ENCODE measurements at regions not wholly inside any gene's neighbourhood (a gene's known extent, or its start where the extent isn't known, plus 50 kb on each side); places are given as distances from the start of the nearest gene placed in this dataset.

DNA sequence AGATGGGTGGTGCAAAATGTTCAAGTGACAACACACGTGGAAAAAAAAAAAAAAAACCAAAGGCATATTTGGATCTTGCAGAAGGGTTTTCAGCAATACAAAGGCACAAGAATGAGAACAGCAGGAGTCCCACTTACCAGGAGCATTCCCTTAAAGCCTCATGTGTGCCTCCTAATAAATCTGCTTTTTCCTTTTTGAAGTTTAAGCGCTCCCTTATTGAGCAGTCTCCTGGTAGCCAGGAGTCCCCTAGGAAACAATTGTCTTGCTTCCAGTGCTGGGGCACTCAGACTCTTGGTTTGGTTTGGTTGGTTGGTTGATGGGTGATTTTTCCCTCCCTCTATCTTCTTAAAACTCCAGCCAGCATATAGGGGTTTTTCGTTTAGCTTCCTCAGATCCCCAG lies 321.8 kb upstream of the NFE2L3 start:
- no peak for DNase-seq

GRCh38 chr7:25831062-25831691 lies 320.8 kb upstream of the NFE2L3 start:
- no peak for DNase-seq

- no peak for DNase-seq
Observed at GRCh38 chr7:25831831-25832411, 320.1 kb upstream of the NFE2L3 start.

- no peak for DNase-seq
Observed at GRCh38 chr7:25832456-25832855, 319.5 kb upstream of the NFE2L3 start.

- no peak for DNase-seq
Observed at GRCh38 chr7:25832929-25833328, 319.1 kb upstream of the NFE2L3 start.

GRCh38 chr7:25834050-25834449 lies 317.9 kb upstream of the NFE2L3 start:
- DNase-seq, result peak; percentile 21

DNA sequence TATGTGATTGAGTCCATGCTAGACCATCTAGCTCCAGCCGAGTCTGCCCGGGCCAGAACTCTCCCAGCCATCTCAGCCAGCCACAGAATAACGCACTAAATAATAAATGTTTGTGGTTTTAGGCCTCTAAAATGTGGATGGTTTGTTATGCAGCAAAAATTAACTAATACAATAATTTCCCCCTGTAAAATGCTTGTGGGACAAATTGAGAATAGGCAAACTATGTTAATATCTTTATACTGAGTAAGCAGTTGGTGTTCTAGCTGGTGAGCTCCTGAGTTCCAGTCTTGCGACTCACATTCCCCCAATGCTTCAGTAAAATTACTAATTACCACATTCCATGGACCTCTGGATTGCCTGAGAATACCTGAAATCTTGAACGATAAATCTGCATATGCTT lies 316.8 kb upstream of the NFE2L3 start:
- no peak for DNase-seq

- DNase-seq, result peak; percentile 33
Observed at GRCh38 chr7:25839084-25839769, 312.8 kb upstream of the NFE2L3 start.

DNA sequence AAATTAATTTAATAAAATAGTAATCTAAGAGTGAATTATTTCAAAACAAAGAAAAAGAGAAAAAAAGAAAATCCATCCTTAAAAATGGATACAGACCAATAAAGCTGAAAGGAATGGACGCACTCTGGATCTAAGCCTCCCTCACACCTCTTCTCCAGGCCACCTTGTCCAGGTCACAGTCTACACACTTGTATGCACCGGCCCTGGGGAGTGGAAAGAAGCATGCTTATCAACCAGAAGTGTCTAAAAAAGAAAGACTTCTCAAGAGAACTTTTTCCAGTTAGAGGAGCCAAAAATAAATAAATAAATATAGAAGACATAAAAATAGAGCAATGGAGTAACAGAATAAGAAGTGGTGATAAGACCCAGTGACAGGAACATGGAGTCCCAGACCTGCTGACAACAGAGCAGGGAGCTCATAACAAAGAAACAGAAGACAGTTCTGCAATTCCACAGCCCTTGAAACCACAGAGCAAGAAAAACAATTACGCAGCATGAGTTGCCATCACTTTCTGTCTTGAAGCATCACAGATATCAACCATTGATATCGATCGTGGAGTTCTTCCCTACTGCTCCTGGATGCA lies 311.7 kb upstream of the NFE2L3 start:
- no peak for DNase-seq

- no peak for DNase-seq
Observed at GRCh38 chr7:25841575-25841974, 310.4 kb upstream of the NFE2L3 start.

- no peak for DNase-seq
Observed at GRCh38 chr7:25842201-25842733, 309.7 kb upstream of the NFE2L3 start.

GRCh38 chr7:25843467-25843866 lies 308.5 kb upstream of the NFE2L3 start:
- no peak for DNase-seq

GRCh38 chr7:25844102-25844870 lies 307.7 kb upstream of the NFE2L3 start:
- no peak for DNase-seq

DNA sequence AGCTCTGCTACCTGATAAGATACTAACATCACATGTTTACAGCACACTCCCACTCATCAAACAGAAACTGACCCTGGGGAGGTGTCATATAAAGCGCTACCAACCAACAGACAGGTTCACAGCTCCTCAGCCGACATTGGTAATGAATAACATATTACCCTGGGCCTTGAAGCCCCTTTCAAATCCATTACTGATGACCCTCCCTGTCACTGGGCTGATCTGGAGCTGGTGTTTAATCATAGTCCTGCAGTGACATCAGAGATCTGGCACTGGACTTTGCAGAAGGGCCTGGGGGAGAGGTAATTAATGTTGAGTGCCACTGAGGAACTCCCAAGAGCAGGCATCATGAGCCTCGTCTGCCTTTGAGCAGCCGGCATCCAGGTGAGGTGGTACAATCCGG lies 306.5 kb upstream of the NFE2L3 start:
- no peak for DNase-seq

GRCh38 chr7:25846722-25847121 lies 305.3 kb upstream of the NFE2L3 start:
- no peak for DNase-seq

DNA sequence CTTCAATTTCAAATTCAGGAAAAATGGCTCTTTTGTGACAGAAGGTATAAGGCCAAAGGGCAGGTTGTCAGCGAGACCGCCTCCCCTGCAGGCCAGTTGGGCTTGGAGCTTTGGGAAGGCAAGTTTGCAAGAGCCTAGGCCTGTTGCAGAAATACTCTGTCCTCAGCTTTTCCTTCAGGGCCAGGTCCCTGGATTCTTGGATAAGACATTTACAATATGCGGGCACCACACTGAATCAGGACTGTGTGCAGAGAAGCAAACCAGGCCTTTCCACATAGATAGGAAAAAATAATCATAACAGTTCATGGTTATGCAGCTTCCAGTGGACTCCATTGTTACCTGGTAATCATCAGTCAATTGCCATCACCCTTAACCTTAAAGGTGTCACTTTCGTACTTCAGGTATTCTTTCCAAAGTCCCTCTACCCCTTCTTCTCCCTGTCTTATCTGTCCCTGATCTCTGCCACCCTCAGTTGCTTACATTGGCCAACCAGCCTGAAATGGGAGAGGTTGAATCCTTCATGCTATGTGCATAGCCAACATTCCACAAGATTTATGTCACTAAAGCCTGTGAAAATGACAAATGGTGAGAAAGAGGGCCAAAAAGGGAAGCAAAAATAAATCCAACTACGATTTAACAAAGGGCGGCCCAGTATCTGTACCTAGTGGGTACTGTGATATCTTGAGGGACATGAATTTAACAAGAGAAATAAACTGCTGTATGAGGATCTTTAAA lies 304.5 kb upstream of the NFE2L3 start:
- DNase-seq, result no peak

DNA sequence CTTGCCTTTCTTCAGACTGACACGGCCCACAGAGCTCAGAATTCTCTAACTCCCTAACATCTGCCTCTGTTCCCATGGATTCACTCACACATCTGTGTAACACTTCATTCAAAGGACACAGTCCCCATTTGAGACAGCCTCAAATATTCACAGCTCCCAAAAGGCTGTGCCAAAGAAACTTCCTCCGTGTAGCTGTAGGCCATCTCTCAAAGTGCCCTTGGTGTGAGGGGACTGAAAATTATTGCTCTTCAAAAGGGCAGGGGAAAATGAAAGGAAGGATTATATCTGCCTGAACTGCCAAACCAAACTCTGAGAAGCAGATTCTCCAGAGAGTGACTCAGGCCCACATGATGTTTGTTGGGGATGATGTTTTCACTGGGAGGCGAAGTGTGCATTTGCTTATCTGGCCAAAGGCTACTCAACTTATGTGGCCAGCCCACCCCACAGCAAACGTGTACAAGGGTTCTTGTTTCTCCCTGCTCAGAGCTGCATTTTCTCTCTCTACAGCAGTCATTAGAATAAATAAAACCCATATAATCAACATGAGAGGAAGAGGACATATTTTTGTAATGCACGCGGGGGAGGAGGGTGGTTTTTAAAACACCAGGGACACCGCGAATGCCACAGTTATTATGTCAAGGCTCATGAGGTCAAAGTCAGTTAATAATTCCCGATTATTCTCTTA lies 302.4 kb upstream of the NFE2L3 start:
- DNase-seq, result peak; percentile 76

- DNase-seq, result no peak
Observed at GRCh38 chr7:25850216-25850615, 301.8 kb upstream of the NFE2L3 start.

DNA sequence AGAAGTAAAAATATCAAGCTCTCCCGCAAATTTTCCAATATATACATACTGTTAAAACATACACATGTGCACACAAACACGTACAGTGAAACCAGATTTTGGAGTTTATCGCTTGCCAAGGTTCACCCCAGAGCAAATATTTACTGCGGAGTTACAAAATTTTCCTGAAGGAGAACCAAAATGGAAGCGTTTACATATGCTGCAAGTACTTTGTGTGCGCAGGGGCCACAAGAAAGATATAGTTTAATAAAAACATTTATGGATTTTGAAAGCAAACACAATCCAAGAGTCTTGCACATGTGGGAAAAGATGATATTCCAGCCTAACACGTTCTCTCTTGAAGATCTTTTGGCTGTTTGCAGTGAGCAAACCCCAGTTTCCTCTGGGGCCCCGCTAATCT lies 301.3 kb upstream of the NFE2L3 start:
- DNase-seq, result no peak

DNA sequence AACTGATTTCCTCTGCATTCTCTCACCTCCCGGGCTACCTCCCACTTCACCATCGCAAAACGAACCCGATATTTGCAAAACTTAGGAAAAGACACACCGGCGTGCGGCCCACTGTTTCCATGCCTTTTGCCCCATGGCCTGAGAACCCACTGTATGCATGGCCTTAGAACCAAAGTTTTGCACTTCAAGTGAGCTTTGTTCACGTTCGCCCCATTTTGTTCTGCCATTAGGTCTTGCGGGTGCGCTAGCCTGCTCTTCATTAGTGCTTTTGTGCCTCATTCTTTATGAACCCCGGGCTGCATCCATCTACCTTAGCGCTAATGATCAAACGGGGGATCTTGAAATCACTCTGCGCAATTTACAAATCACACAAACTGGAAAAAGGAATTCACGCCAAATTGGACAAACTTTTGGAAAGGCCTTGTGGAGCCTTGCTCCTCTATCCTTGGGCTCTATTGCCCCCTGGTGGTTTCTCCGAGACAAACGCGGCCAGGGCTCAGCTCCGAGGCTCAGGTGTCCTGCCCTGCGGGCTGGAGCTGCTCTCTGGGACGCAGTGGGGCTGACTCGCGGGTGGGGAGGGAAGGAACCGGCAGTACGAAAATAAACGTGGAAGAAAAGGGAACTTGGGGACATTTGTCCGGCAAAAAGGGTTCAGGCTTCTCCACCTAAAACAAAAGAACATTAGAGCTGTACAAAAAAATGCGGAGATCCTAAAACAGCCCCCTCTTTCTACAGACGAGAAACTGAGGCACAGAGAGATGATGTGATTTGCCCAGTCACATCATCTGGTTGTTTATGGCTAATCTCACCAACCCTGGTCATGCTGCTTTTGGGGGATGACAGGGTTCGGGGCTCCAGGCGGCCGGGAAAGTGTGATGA lies 300.4 kb upstream of the NFE2L3 start:
- peak; percentile 75 for DNase-seq
